K562 (cell line): ENCODE measurements at regions not wholly inside any gene's neighbourhood (a gene's known extent, or its start where the extent isn't known, plus 50 kb on each side); places are given as distances from the start of the nearest gene placed in this dataset.

ENCODE experiments used
- ATAC-seq: fragments of 200-7000 bp; cut with Tn5 transposase; 3 replicates; pipeline ENCODE4 v1.9.1; 2020; ENCODE audit warnings: moderate library complexity
- BruUV-seq: library from RNA; stranded (reverse); fragments of 400-500 nt; replicated peaks from 2 replicates; lab custom pipeline; 2021; lab: Mats Ljungman, UMichigan
- CTCF ChIA-PET: fragments of 300-600 bp; formaldehyde crosslinking; extraction: SDS; loops from one replicate; lab custom pipeline; 2021; ENCODE audit warnings: low intra/inter-chr PET ratio; lab: Yijun Ruan, JAX
- POLR2A ChIA-PET: fragments of 300-600, 350-650 bp; sonication (Branson Sonifier 250); formaldehyde crosslinking; extraction: SDS; loops from one replicate; lab custom pipeline; 2021; ENCODE audit warnings: antibody characterized with exemption, inconsistent platforms; lab: Yijun Ruan, JAX
- DNase-seq, 4 experiments: peaks; one replicate each; pipeline versions ENCODE4 v3.0.0 to v3.0.0-alpha.2; 2011 to 2018; ENCODE audit warnings: low spot score in 3 of 4, mixed read lengths in 3 of 4; ENCODE audit errors: extremely low read depth in 1 of 4
- FAIRE-seq: peaks from 2 replicates; lab custom pipeline; 2011; peaks lifted over from hg19 to GRCh38; lab: Jason Lieb, UNC
- H2AFZ ChIP-seq: 2 replicates; pipeline ENCODE4 v1.6.0; 2011; ENCODE audit warnings: low read depth, low read length, control low read depth, inconsistent platforms
- H3K27ac ChIP-seq: fragments of 200-600 bp; 3 replicates; pipeline ENCODE4 v1.8.0; 2011; ENCODE audit warnings: low read depth, mild to moderate bottlenecking, control low read depth, inconsistent platforms, low read length, moderate library complexity, mixed read lengths; ENCODE audit errors: extremely low read depth
- H3K27me3 ChIP-seq, 2 experiments: fragments of 300-600 bp in 1 of 2; 2 replicates in 1 of 2; 3 replicates in 1 of 2; pipeline versions ENCODE4 v1.6.0 to v1.8.0; 2011; ENCODE audit warnings: inconsistent platforms in 2 of 2, low read length in 2 of 2, mild to moderate bottlenecking in 1 of 2, mixed read lengths in 1 of 2, moderate library complexity in 1 of 2; ENCODE audit not compliant: control insufficient read depth in 2 of 2, insufficient read depth in 2 of 2
- H3K36me3 ChIP-seq: fragments of 300-600 bp; 3 replicates; pipeline ENCODE4 v1.8.0; 2011; ENCODE audit warnings: mild to moderate bottlenecking, low read length, inconsistent platforms; ENCODE audit not compliant: control insufficient read depth, insufficient read depth
- H3K4me1 ChIP-seq, 2 experiments: fragments of 200-600 bp in 1 of 2; replicated peaks in 1 of 2; 2 replicates in 1 of 2; 3 replicates in 1 of 2; pipeline versions ENCODE4 v1.5.1 to v1.8.0; 2011; ENCODE audit warnings: inconsistent platforms in 2 of 2, low read length in 2 of 2, mild to moderate bottlenecking in 1 of 2, mixed read lengths in 1 of 2, moderate library complexity in 1 of 2; ENCODE audit not compliant: control insufficient read depth in 2 of 2, insufficient read depth in 2 of 2
- H3K4me2 ChIP-seq: 2 replicates; pipeline ENCODE4 v1.6.1; 2011; ENCODE audit warnings: low read length, control low read depth, inconsistent platforms, mixed read lengths; ENCODE audit not compliant: insufficient read depth
- H3K4me3 ChIP-seq: fragments of 200-600 bp; sonication (generic), shearing (Covaris generic); 2 replicates; pipeline ENCODE4 v1.5.1; 2016; ENCODE audit warnings: control low read depth, inconsistent platforms
- H3K79me2 ChIP-seq: fragments of 200-600 bp; 3 replicates; pipeline ENCODE4 v1.8.0; 2011; ENCODE audit warnings: low read length, inconsistent platforms; ENCODE audit not compliant: control insufficient read depth, insufficient read depth
- H3K9ac ChIP-seq, 2 experiments: 2 replicates each; pipeline versions ENCODE4 v1.6.0 to v1.6.1; 2011; ENCODE audit warnings: low read depth in 2 of 2, low read length in 2 of 2, control low read depth in 1 of 2, inconsistent platforms in 1 of 2, mild to moderate bottlenecking in 1 of 2, mixed read lengths in 1 of 2; ENCODE audit not compliant: insufficient read depth in 1 of 2
- H3K9me1 ChIP-seq: one replicate; pipeline ENCODE4 v1.6.0; 2011; ENCODE audit warnings: inconsistent platforms, mild to moderate bottlenecking, low read length, moderate library complexity; ENCODE audit not compliant: control insufficient read depth, insufficient read depth
- H3K9me3 ChIP-seq: replicated peaks from 2 replicates; pipeline ENCODE4 v1.5.1; 2011; ENCODE audit warnings: low read depth, low read length, inconsistent platforms; ENCODE audit not compliant: control insufficient read depth, insufficient read depth
- H4K20me1 ChIP-seq: replicated peaks from 2 replicates; pipeline ENCODE4 v1.6.1; 2011; ENCODE audit warnings: low read length, inconsistent platforms, mixed read lengths; ENCODE audit not compliant: control insufficient read depth, insufficient read depth
- NFIC ChIP-seq: fragments of 450-650 bp; IDR thresholded peaks from 2 replicates; pipeline ENCODE4 v1.6.1; 2017; ENCODE audit warnings: mild to moderate bottlenecking, inconsistent platforms
- NR4A1 ChIP-seq, 2 experiments: fragments of 250-450 bp in 1 of 2; fragments of 450-650 bp in 1 of 2; sonication (Bioruptor Pico) in 1 of 2; IDR thresholded peaks; 2 replicates each; pipeline versions ENCODE4 v1.4.0 to v1.6.1; 2016 to 2020; ENCODE audit warnings: mild to moderate bottlenecking in 2 of 2, missing compliant biosample characterization in 1 of 2, missing genetic modification characterization in 1 of 2, moderate library complexity in 1 of 2
- RB1 ChIP-seq: fragments of 450-650 bp; IDR thresholded peaks from 2 replicates; pipeline ENCODE4 v1.6.1; 2017; ENCODE audit warnings: low read depth, mild to moderate bottlenecking
- RBM17 ChIP-seq: fragments of 200-400 bp; formaldehyde crosslinking; IDR thresholded peaks from 2 replicates; pipeline ENCODE4 v1.6.1; 2017; ENCODE audit warnings: low read depth, mild to moderate bottlenecking, low read length, borderline replicate concordance
- SMAD2 ChIP-seq: fragments of 150-350 bp; IDR thresholded peaks from 2 replicates; pipeline ENCODE4 v1.6.1; 2014; ENCODE audit warnings: low read depth, mild to moderate bottlenecking, low read length
- ZBTB40 ChIP-seq, 2 experiments: fragments of 450-650 bp in 1 of 2; sonication (generic) in 1 of 2; formaldehyde crosslinking in 1 of 2; IDR thresholded peaks; 2 replicates each; pipeline versions ENCODE4 v1.7.1 to v1.9.0; 2016 to 2022; ENCODE audit warnings: inconsistent platforms in 1 of 2, mild to moderate bottlenecking in 1 of 2, missing genetic modification reagents in 1 of 2
- WGBS: fragments of 100-300 bp; shearing (Covaris generic); methylation state at CpG from one replicate; pipeline ENCODE4 v1.1.6; 2016; ENCODE audit warnings: low coverage, mixed read lengths; ENCODE audit not compliant: insufficient coverage; ENCODE audit errors: missing lambda C conversion rate; 5-methylcytosine and 5-hydroxymethylcytosine counted together
- in situ Hi-C: fragments of 300-500 bp; cut with MboI; formaldehyde crosslinking; loops from 4 replicates; pipeline ENCODE4 v1.15.0; 2018; ENCODE audit warnings: inconsistent platforms, mixed read lengths
- intact Hi-C: fragments of 100-400 bp; cut with micrococcal nuclease; formaldehyde crosslinking; loops from 2 replicates; pipeline ENCODE4 v1.14.2; 2022

- Histone ChIP-seq H3K27ac (no peak overlapping the region), H3K36me3 (no peaks in the 10 kb centered on the region), H3K4me3 (no peak overlapping the region), H2AFZ (no peak overlapping the region), H3K9me3 (no peaks in the 10 kb centered on the region), H3K4me2 (no peak overlapping the region), H3K79me2 (no peaks in the 10 kb centered on the region), H4K20me1 (no peaks in the 10 kb centered on the region), H3K4me1 (no peaks in the 10 kb centered on the region), H3K9ac (no peak overlapping the region), H3K9me1 (no peaks in the 10 kb centered on the region), H3K27me3 (no peaks in the 10 kb centered on the region)
- TF ChIP-seq NR4A1 (CRISPR knock-in tag; IDR thresholded peaks at IDR 0.05) = no peak
- TF ChIP-seq NR4A1 (tag; IDR thresholded peaks at IDR 0.05) = no peak
- no TSS peak for BruUV-seq
- ChIA-PET POLR2A (no interaction called here), CTCF (no interaction called here)
- intact Hi-C loops = no loop called here
- 0% methylated on average over 1 of the region's 1 CpG for WGBS
- ATAC-seq = no peak
- in situ Hi-C loops = no loop called here
- no peak for DNase-seq
- FAIRE-seq = no peak
Observed at GRCh38 chr18:68275616-68276015, 439.3 kb downstream of the TMX3 start.

DNA sequence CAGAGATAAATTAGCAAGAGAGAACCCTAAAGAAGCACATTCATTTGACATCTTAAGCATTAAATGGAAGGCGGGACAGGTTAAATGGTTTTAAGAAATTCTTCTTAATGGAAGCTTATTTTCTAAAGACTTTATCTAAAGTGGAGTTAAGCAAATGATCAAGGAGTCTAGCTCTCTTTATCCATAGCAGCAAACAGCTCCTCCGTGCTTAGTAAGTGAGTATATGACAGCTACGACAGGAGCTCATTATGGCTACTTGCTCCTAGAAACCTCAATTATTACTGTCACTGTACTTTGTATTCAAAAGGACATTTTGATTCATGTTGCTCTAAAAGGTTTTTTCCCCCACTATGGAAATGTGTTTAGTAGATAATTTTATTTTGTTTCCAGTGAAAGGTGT, 444.9 kb downstream of the TMX3 start:
- DNase-seq = no peak
- H3K4me1 ChIP-seq = no peaks in the 10 kb centered on the region
- 0% methylated on average over 3 of the region's 3 CpGs for WGBS
- no peak for ATAC-seq
- no peak overlapping the region for H3K27ac ChIP-seq
- BruUV-seq = no TSS peak
- H3K36me3 ChIP-seq = no peaks in the 10 kb centered on the region
- H3K9ac ChIP-seq = no peak overlapping the region
- no peak overlapping the region for H3K4me2 ChIP-seq
- H3K9me1 ChIP-seq = no peaks in the 10 kb centered on the region
- in situ Hi-C loops = no loop called here
- H3K79me2 ChIP-seq = no peaks in the 10 kb centered on the region
- H4K20me1 ChIP-seq = no peaks in the 10 kb centered on the region
- H3K4me3 ChIP-seq = no peak overlapping the region
- no peaks in the 10 kb centered on the region for H3K27me3 ChIP-seq
- no peak overlapping the region for H2AFZ ChIP-seq
- POLR2A ChIA-PET = no interaction called here
- H3K9me3 ChIP-seq = no peaks in the 10 kb centered on the region
- CTCF ChIA-PET = no interaction called here
- FAIRE-seq = no peak
- intact Hi-C loops = no loop called here
- no peak for TF ChIP-seq RB1
- TF ChIP-seq RBM17 = no peak
- no peak for TF ChIP-seq ZBTB40 (IDR thresholded peaks at IDR 0.05)
- no peak for TF ChIP-seq ZBTB40 (CRISPR knock-in tag; IDR thresholded peaks at IDR 0.05)
- TF ChIP-seq NFIC = no peak
- TF ChIP-seq SMAD2 = no peak
